Trophoblast cell (in vitro differentiated cells and primary cell): ENCODE measurements at regions not wholly inside any gene's neighbourhood (a gene's known extent, or its start where the extent isn't known, plus 50 kb on each side); places are given as distances from the start of the nearest gene placed in this dataset.

Experiments used
- DNase-seq, 2 donors: peaks; one replicate each; pipeline ENCODE4 v3.0.0-alpha.2; 2016
- H2AFZ ChIP-seq: 2 replicates; pipeline ENCODE4 v1.6.1; 2013; ENCODE audit warnings: low read length, moderate library complexity, mild to moderate bottlenecking; ENCODE audit not compliant: insufficient read depth, poor library complexity
- H2AK5ac ChIP-seq: 2 replicates; pipeline ENCODE4 v1.6.1; 2013; ENCODE audit warnings: mild to moderate bottlenecking, low read length
- H2BK120ac ChIP-seq: 2 replicates; pipeline ENCODE4 v1.6.1; 2013; ENCODE audit warnings: low read length, mild to moderate bottlenecking, moderate library complexity; ENCODE audit not compliant: insufficient read depth, poor library complexity
- H2BK12ac ChIP-seq: 2 replicates; pipeline ENCODE4 v1.6.1; 2013; ENCODE audit warnings: mild to moderate bottlenecking, low read length, moderate library complexity
- H2BK5ac ChIP-seq: 2 replicates; pipeline ENCODE4 v1.6.1; 2013; ENCODE audit warnings: low read length, low read depth, moderate library complexity, mild to moderate bottlenecking; ENCODE audit not compliant: poor library complexity
- H3K14ac ChIP-seq: 2 replicates; pipeline ENCODE4 v1.6.1; 2013; ENCODE audit warnings: mild to moderate bottlenecking, low read length
- H3K18ac ChIP-seq: 2 replicates; pipeline ENCODE4 v1.6.1; 2013; ENCODE audit warnings: mild to moderate bottlenecking, low read length
- H3K23ac ChIP-seq: 2 replicates; pipeline ENCODE4 v1.6.1; 2013; ENCODE audit warnings: low read length
- H3K27ac ChIP-seq: 2 replicates; pipeline ENCODE4 v1.5.1; 2013; ENCODE audit warnings: low read depth, mild to moderate bottlenecking, inconsistent platforms, low read length, moderate library complexity
- H3K27me3 ChIP-seq: 2 replicates; pipeline ENCODE4 v1.6.1; 2013; ENCODE audit warnings: inconsistent platforms, mild to moderate bottlenecking, low read length, moderate library complexity; ENCODE audit not compliant: insufficient read depth
- H3K36me3 ChIP-seq, 2 experiments: 1 replicate in 1 of 2; 2 replicates in 1 of 2; pipeline ENCODE4 v1.6.1; 2013; ENCODE audit warnings: low read length in 2 of 2, mild to moderate bottlenecking in 2 of 2, moderate library complexity in 1 of 2; ENCODE audit not compliant: insufficient read depth in 2 of 2, control insufficient read depth in 1 of 2
- H3K4ac ChIP-seq: 2 replicates; pipeline ENCODE4 v1.6.1; 2013; ENCODE audit warnings: low read depth, mild to moderate bottlenecking, low read length, moderate library complexity
- H3K4me1 ChIP-seq, 2 experiments: 1 replicate in 1 of 2; 2 replicates in 1 of 2; pipeline ENCODE4 v1.6.1; 2013; ENCODE audit warnings: low read length in 2 of 2, mild to moderate bottlenecking in 2 of 2, moderate library complexity in 1 of 2; ENCODE audit not compliant: insufficient read depth in 2 of 2, control insufficient read depth in 1 of 2
- H3K4me2 ChIP-seq: 2 replicates; pipeline ENCODE4 v1.6.1; 2013; ENCODE audit warnings: inconsistent platforms, mild to moderate bottlenecking, low read length, moderate library complexity
- H3K4me3 ChIP-seq: 2 replicates; pipeline ENCODE4 v1.5.1; 2013; ENCODE audit warnings: mild to moderate bottlenecking, low read depth, low read length, inconsistent platforms
- H3K79me1 ChIP-seq: one replicate; pipeline ENCODE4 v1.6.1; 2013; ENCODE audit warnings: low read length
- H3K79me2 ChIP-seq: 2 replicates; pipeline ENCODE4 v1.6.1; 2013; ENCODE audit warnings: low read length, mild to moderate bottlenecking; ENCODE audit not compliant: control insufficient read depth, insufficient read depth, poor library complexity
- H3K9ac ChIP-seq: 2 replicates; pipeline ENCODE4 v1.6.1; 2013; ENCODE audit warnings: mild to moderate bottlenecking, low read length
- H3K9me3 ChIP-seq: 2 replicates; pipeline ENCODE4 v1.6.1; 2013; ENCODE audit warnings: low read depth, mild to moderate bottlenecking, control low read depth, inconsistent platforms, low read length; ENCODE audit not compliant: insufficient read depth
- H4K12ac ChIP-seq: 2 replicates; pipeline ENCODE4 v1.6.1; 2013; ENCODE audit warnings: low read depth, mild to moderate bottlenecking, low read length, moderate library complexity
- H4K8ac ChIP-seq: 2 replicates; pipeline ENCODE4 v1.6.1; 2013; ENCODE audit warnings: low read depth, mild to moderate bottlenecking, low read length, moderate library complexity
- H4K91ac ChIP-seq: one replicate; pipeline ENCODE4 v1.6.1; 2013; ENCODE audit warnings: low read depth, mild to moderate bottlenecking, low read length, moderate library complexity
- WGBS: extraction: QIAGEN DNeasy Blood & Tissue Kit; methylation state at CpG from one replicate; pipeline ENCODE4 v1.1.7; 2013; ENCODE audit warnings: missing lambda C conversion rate; ENCODE audit not compliant: insufficient read length, insufficient coverage; ENCODE audit errors: extremely low coverage; 5-methylcytosine and 5-hydroxymethylcytosine counted together

- H3K36me3 ChIP-seq: no peaks in the 10 kb centered on the region
- no peak overlapping the region for H2BK5ac ChIP-seq
- H3K79me1 ChIP-seq: peaks cover 8% of the 10 kb centered on the region
- no peak overlapping the region for H3K4ac ChIP-seq
- peak overlapping the region; percentile 56 for H3K18ac ChIP-seq
- H2BK120ac ChIP-seq: peak overlapping the region; percentile 58
- H3K27me3 ChIP-seq: no peaks in the 10 kb centered on the region
- H3K4me1 ChIP-seq: peaks cover 3 to 10% of the 10 kb centered on the region in 2 experiments
- no peak overlapping the region for H4K12ac ChIP-seq
- H3K9ac ChIP-seq: no peak overlapping the region
- H3K79me2 ChIP-seq: no peaks in the 10 kb centered on the region
- no peak for DNase-seq
- WGBS: no CpG with 5 or more reads among the region's 4 CpGs
- no peak overlapping the region for H2AK5ac ChIP-seq
- H4K91ac ChIP-seq: peak overlapping the region; percentile 43
- H3K14ac ChIP-seq: peak overlapping the region; percentile 76
- H4K8ac ChIP-seq: peak overlapping the region; percentile 61
- no peak overlapping the region for H2AFZ ChIP-seq
- peak overlapping the region; percentile 54 for H2BK12ac ChIP-seq
- no peak overlapping the region for H3K23ac ChIP-seq
- no peak overlapping the region for H3K4me2 ChIP-seq
- H3K27ac ChIP-seq: no peak overlapping the region
- H3K9me3 ChIP-seq: no peaks in the 10 kb centered on the region
- H3K4me3 ChIP-seq: no peak overlapping the region
These were observed 100.2 kb upstream of the JADE1 start for GRCh38 chr4:128709268-128709667.

- no peak overlapping the region for H3K18ac ChIP-seq
- no peak overlapping the region for H3K27ac ChIP-seq
- no peaks in the 10 kb centered on the region for H3K36me3 ChIP-seq
- no peak overlapping the region for H4K12ac ChIP-seq
- H3K27me3 ChIP-seq: no peaks in the 10 kb centered on the region
- H3K9me3 ChIP-seq: no peaks in the 10 kb centered on the region
- H3K4me3 ChIP-seq: no peak overlapping the region
- H2AK5ac ChIP-seq: no peak overlapping the region
- H3K79me1 ChIP-seq: peaks cover 5% of the 10 kb centered on the region
- no peak overlapping the region for H3K9ac ChIP-seq
- H3K23ac ChIP-seq: no peak overlapping the region
- H2AFZ ChIP-seq: no peak overlapping the region
- peaks cover 3 to 8% of the 10 kb centered on the region in 2 experiments for H3K4me1 ChIP-seq
- DNase-seq: no peak
- H2BK120ac ChIP-seq: no peak overlapping the region
- H2BK5ac ChIP-seq: no peak overlapping the region
- no CpG with 5 or more reads among the region's 6 CpGs for WGBS
- no peak overlapping the region for H3K4ac ChIP-seq
- H3K79me2 ChIP-seq: no peaks in the 10 kb centered on the region
- H4K8ac ChIP-seq: no peak overlapping the region
- H4K91ac ChIP-seq: no peak overlapping the region
- no peak overlapping the region for H3K4me2 ChIP-seq
- no peak overlapping the region for H3K14ac ChIP-seq
- H2BK12ac ChIP-seq: no peak overlapping the region
These were observed 101.6 kb upstream of the JADE1 start for GRCh38 chr4:128707864-128708263.

GRCh38 chr4:128703948-128704347 lies 105.6 kb upstream of the JADE1 start:
- Histone ChIP-seq H2BK5ac (no peak overlapping the region), H2AK5ac (no peak overlapping the region), H3K23ac (no peak overlapping the region), H3K9ac (no peak overlapping the region), H3K4me2 (no peak overlapping the region), H3K36me3 (no peaks in the 10 kb centered on the region), H3K79me1 (peaks cover 2% of the 10 kb centered on the region), H2BK120ac (no peak overlapping the region), H3K4ac (no peak overlapping the region), H3K18ac (no peak overlapping the region), H3K9me3 (no peaks in the 10 kb centered on the region), H3K27ac (no peak overlapping the region), H3K14ac (no peak overlapping the region), H2AFZ (no peak overlapping the region), H3K79me2 (no peaks in the 10 kb centered on the region), H2BK12ac (no peak overlapping the region), H4K91ac (no peak overlapping the region), H3K4me3 (no peak overlapping the region), H3K27me3 (no peaks in the 10 kb centered on the region), H3K4me1 (peaks cover 0 to 3% of the 10 kb centered on the region in 2 experiments), H4K12ac (no peak overlapping the region), H4K8ac (no peak overlapping the region)
- WGBS: no CpG with 5 or more reads among the region's 14 CpGs
- DNase-seq: no peak

- Histone ChIP-seq H3K18ac (no peak overlapping the region), H2BK120ac (no peak overlapping the region), H3K27ac (no peak overlapping the region), H3K4ac (no peak overlapping the region), H2AFZ (no peak overlapping the region), H3K9me3 (no peaks in the 10 kb centered on the region), H4K8ac (no peak overlapping the region), H3K14ac (no peak overlapping the region), H2BK5ac (no peak overlapping the region), H3K4me3 (no peak overlapping the region), H2AK5ac (no peak overlapping the region), H3K79me1 (no peaks in the 10 kb centered on the region), H3K79me2 (no peaks in the 10 kb centered on the region), H4K91ac (no peak overlapping the region), H2BK12ac (no peak overlapping the region), H3K9ac (no peak overlapping the region), H3K27me3 (no peaks in the 10 kb centered on the region), H4K12ac (no peak overlapping the region), H3K4me2 (no peak overlapping the region), H3K36me3 (no peaks in the 10 kb centered on the region), H3K4me1 (no peaks in the 10 kb centered on the region), H3K23ac (no peak overlapping the region)
- DNase-seq: no peak
- no CpG with 5 or more reads among the region's 1 CpG for WGBS
These were observed 108.7 kb upstream of the JADE1 start for GRCh38 chr4:128700659-128701350.
